ENCODE measurements at regions not wholly inside any gene's neighbourhood (a gene's known extent, or its start where the extent isn't known, plus 50 kb on each side); places are given as distances from the start of the nearest gene placed in this dataset.

DNA sequence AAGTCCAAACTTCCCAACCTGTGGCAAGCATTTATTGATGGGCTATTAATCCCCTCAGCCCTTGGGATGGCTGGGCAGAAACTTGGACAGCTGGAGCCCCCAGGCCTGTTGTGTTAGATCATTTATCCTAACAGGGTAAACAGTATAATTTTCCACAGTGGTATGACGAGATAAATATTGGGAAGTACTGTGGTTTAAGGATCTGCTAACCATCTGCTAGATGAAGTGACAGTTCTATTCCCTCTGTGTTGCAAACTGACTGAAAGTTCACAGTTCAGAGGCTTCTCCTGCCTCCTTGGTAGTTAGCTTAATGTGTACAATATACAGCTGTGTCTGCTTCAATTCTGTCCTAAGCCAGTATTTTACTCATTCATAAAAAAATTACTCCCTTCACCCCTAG, 127.5 kb upstream of the CHODL start (continued):
- TF ChIP-seq, protein P1, sequence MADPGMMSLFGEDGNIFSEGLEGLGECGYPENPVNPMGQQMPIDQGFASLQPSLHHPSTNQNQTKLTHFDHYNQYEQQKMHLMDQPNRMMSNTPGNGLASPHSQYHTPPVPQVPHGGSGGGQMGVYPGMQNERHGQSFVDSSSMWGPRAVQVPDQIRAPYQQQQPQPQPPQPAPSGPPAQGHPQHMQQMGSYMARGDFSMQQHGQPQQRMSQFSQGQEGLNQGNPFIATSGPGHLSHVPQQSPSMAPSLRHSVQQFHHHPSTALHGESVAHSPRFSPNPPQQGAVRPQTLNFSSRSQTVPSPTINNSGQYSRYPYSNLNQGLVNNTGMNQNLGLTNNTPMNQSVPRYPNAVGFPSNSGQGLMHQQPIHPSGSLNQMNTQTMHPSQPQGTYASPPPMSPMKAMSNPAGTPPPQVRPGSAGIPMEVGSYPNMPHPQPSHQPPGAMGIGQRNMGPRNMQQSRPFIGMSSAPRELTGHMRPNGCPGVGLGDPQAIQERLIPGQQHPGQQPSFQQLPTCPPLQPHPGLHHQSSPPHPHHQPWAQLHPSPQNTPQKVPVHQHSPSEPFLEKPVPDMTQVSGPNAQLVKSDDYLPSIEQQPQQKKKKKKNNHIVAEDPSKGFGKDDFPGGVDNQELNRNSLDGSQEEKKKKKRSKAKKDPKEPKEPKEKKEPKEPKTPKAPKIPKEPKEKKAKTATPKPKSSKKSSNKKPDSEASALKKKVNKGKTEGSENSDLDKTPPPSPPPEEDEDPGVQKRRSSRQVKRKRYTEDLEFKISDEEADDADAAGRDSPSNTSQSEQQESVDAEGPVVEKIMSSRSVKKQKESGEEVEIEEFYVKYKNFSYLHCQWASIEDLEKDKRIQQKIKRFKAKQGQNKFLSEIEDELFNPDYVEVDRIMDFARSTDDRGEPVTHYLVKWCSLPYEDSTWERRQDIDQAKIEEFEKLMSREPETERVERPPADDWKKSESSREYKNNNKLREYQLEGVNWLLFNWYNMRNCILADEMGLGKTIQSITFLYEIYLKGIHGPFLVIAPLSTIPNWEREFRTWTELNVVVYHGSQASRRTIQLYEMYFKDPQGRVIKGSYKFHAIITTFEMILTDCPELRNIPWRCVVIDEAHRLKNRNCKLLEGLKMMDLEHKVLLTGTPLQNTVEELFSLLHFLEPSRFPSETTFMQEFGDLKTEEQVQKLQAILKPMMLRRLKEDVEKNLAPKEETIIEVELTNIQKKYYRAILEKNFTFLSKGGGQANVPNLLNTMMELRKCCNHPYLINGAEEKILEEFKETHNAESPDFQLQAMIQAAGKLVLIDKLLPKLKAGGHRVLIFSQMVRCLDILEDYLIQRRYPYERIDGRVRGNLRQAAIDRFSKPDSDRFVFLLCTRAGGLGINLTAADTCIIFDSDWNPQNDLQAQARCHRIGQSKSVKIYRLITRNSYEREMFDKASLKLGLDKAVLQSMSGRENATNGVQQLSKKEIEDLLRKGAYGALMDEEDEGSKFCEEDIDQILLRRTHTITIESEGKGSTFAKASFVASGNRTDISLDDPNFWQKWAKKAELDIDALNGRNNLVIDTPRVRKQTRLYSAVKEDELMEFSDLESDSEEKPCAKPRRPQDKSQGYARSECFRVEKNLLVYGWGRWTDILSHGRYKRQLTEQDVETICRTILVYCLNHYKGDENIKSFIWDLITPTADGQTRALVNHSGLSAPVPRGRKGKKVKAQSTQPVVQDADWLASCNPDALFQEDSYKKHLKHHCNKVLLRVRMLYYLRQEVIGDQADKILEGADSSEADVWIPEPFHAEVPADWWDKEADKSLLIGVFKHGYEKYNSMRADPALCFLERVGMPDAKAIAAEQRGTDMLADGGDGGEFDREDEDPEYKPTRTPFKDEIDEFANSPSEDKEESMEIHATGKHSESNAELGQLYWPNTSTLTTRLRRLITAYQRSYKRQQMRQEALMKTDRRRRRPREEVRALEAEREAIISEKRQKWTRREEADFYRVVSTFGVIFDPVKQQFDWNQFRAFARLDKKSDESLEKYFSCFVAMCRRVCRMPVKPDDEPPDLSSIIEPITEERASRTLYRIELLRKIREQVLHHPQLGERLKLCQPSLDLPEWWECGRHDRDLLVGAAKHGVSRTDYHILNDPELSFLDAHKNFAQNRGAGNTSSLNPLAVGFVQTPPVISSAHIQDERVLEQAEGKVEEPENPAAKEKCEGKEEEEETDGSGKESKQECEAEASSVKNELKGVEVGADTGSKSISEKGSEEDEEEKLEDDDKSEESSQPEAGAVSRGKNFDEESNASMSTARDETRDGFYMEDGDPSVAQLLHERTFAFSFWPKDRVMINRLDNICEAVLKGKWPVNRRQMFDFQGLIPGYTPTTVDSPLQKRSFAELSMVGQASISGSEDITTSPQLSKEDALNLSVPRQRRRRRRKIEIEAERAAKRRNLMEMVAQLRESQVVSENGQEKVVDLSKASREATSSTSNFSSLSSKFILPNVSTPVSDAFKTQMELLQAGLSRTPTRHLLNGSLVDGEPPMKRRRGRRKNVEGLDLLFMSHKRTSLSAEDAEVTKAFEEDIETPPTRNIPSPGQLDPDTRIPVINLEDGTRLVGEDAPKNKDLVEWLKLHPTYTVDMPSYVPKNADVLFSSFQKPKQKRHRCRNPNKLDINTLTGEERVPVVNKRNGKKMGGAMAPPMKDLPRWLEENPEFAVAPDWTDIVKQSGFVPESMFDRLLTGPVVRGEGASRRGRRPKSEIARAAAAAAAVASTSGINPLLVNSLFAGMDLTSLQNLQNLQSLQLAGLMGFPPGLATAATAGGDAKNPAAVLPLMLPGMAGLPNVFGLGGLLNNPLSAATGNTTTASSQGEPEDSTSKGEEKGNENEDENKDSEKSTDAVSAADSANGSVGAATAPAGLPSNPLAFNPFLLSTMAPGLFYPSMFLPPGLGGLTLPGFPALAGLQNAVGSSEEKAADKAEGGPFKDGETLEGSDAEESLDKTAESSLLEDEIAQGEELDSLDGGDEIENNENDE (IDR thresholded peaks at IDR 0.05; ENCODE audit: insufficient replicate concordance, low read length): no peak
- no peak for TF ChIP-seq EZH2 (IDR thresholded peaks at IDR 0.05; ENCODE audit: low read depth, low read length, severe bottlenecking)
- no peak for TF ChIP-seq RAD21 (IDR thresholded peaks at IDR 0.05 in 1 of 2, conservative IDR thresholded peaks at IDR 0.05 in 1 of 2; ENCODE audit: low read depth in 2 of 2, low read length in 2 of 2)
- TF ChIP-seq YY1 (IDR thresholded peaks at IDR 0.05; ENCODE audit: low read depth, low read length): no peak
- TF ChIP-seq KDM5A (IDR thresholded peaks at IDR 0.05; ENCODE audit: low read length): no peak
- no peak for TF ChIP-seq TCF12 (IDR thresholded peaks at IDR 0.05; ENCODE audit: low read depth, low read length)
- no peak for TF ChIP-seq FOSL1 (IDR thresholded peaks at IDR 0.05; ENCODE audit: insufficient read depth, low read depth, low read length)
- no peak for TF ChIP-seq HDAC2 (IDR thresholded peaks at IDR 0.05; ENCODE audit: borderline replicate concordance in 1 of 2, low read depth in 2 of 2, low read length in 2 of 2)
- TF ChIP-seq GABPA (IDR thresholded peaks at IDR 0.05; ENCODE audit: borderline replicate concordance, insufficient read depth, low read length): no peak
- TF ChIP-seq SUZ12 (IDR thresholded peaks at IDR 0.05; ENCODE audit: low read length): no peak
- TF ChIP-seq, protein P2, sequence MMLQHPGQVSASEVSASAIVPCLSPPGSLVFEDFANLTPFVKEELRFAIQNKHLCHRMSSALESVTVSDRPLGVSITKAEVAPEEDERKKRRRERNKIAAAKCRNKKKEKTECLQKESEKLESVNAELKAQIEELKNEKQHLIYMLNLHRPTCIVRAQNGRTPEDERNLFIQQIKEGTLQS (IDR thresholded peaks at IDR 0.05; ENCODE audit: insufficient read depth, low read depth, low read length): no peak
